Esophagus muscularis mucosa (tissue), 3 donors: ENCODE measurements at regions not wholly inside any gene's neighbourhood (a gene's known extent, or its start where the extent isn't known, plus 50 kb on each side); places are given as distances from the start of the nearest gene placed in this dataset.

Experiments used
- POLR2A ChIP-seq: fragments of 450-650 bp; IDR thresholded peaks from one replicate; pipeline ENCODE4 v1.6.1; 2017; ENCODE audit warnings: antibody characterized with exemption, moderate library complexity, mild to moderate bottlenecking, low read depth
- TF ChIP-seq, protein P1 (sequence below), 3 experiments: fragments of 200-600 bp in 2 of 3; fragments of 450-650 bp in 1 of 3; sonication (generic) in 2 of 3; IDR thresholded peaks; one replicate each; pipeline ENCODE4 v1.5.1; 2017 to 2019; ENCODE audit warnings: antibody characterized with exemption in 3 of 3, mild to moderate bottlenecking in 2 of 3, moderate library complexity in 1 of 3

DNA sequence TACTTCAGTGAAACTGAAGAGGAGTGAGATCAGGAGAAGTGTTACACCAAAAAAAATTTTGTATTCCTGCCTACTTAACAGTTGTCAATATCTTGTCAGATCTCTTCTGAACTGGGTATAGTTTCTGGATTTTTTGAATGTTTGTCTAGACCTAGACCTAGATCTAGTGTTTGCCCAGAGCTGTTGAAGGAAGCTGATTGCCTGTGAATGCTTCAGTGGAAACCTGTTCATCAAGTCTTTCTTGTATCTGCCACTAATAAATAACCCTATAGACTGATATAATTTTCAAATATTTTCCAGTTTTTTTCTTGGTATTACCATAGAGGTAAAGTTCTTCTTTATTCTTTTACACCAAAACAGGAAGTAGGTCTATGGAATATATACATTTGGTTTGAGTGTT, 781.5 kb upstream of the FBXO33 start:
- no peak for TF ChIP-seq POLR2A
- TF ChIP-seq, protein P1, sequence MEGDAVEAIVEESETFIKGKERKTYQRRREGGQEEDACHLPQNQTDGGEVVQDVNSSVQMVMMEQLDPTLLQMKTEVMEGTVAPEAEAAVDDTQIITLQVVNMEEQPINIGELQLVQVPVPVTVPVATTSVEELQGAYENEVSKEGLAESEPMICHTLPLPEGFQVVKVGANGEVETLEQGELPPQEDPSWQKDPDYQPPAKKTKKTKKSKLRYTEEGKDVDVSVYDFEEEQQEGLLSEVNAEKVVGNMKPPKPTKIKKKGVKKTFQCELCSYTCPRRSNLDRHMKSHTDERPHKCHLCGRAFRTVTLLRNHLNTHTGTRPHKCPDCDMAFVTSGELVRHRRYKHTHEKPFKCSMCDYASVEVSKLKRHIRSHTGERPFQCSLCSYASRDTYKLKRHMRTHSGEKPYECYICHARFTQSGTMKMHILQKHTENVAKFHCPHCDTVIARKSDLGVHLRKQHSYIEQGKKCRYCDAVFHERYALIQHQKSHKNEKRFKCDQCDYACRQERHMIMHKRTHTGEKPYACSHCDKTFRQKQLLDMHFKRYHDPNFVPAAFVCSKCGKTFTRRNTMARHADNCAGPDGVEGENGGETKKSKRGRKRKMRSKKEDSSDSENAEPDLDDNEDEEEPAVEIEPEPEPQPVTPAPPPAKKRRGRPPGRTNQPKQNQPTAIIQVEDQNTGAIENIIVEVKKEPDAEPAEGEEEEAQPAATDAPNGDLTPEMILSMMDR (IDR thresholded peaks at IDR 0.05) = no peak
